ENCODE measurements at regions not wholly inside any gene's neighbourhood (a gene's known extent, or its start where the extent isn't known, plus 50 kb on each side); places are given as distances from the start of the nearest gene placed in this dataset.
"Not testable (repeated sequence)": the region's sequence is repeated elsewhere in the genome, so short reads cannot be mapped to it uniquely, and the experiment has no call there.

DNA sequence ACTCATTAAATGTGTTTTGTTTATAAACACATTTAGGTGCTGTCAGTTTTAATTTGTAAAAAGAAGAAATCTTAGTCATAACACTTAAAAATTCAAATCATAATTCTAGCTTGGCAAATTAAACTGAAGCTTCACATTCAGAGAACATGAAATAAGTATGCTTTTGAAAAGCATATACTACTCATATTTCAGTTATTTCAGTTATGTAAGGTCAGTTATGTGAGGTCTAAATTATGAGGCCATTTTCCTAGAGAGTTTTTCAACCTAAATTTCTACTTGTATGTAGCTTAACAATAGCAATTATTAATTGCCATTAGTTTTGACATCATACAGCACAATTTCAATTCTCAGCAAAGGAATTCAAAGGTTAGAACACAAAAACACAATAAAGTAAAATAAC is 465.0 kb downstream of the PLOD2 start:
- Histone ChIP-seq H3K27me3 (no peaks in the 10 kb centered on the region), H3K36me3 (ENCODE audit: low read depth, missing control alignments) (no peaks in the 10 kb centered on the region), H3K27ac (no peak overlapping the region), H3K4me3 (no peak overlapping the region), H3K9me3 (no peaks in the 10 kb centered on the region), H3K4me1 (no peaks in the 10 kb centered on the region)
- intact Hi-C loops (cut with DNase I; ENCODE audit: low total_unique reads), result no loop called here
- TF ChIP-seq, protein P1, sequence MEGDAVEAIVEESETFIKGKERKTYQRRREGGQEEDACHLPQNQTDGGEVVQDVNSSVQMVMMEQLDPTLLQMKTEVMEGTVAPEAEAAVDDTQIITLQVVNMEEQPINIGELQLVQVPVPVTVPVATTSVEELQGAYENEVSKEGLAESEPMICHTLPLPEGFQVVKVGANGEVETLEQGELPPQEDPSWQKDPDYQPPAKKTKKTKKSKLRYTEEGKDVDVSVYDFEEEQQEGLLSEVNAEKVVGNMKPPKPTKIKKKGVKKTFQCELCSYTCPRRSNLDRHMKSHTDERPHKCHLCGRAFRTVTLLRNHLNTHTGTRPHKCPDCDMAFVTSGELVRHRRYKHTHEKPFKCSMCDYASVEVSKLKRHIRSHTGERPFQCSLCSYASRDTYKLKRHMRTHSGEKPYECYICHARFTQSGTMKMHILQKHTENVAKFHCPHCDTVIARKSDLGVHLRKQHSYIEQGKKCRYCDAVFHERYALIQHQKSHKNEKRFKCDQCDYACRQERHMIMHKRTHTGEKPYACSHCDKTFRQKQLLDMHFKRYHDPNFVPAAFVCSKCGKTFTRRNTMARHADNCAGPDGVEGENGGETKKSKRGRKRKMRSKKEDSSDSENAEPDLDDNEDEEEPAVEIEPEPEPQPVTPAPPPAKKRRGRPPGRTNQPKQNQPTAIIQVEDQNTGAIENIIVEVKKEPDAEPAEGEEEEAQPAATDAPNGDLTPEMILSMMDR (IDR thresholded peaks at IDR 0.05), result no peak
- no peak for TF ChIP-seq POLR2A (IDR thresholded peaks at IDR 0.05)
- DNase-seq, result no peak

GRCh38 chr3:145698250-145698649 is 462.7 kb downstream of the PLOD2 start:
- TF ChIP-seq POLR2A (IDR thresholded peaks at IDR 0.05), result no peak
- TF ChIP-seq, protein P1 (IDR thresholded peaks at IDR 0.05), result no peak
- no peaks in the 10 kb centered on the region for H3K9me3 ChIP-seq
- no peaks in the 10 kb centered on the region for H3K36me3 ChIP-seq (ENCODE audit: low read depth, missing control alignments)
- 54 to 59% methylated on average over 7 of the region's 7 CpGs for WGBS, 2 donors
- no peak overlapping the region for H3K27ac ChIP-seq
- H3K4me3 ChIP-seq, result no peak overlapping the region
- no peak for DNase-seq
- H3K4me1 ChIP-seq, result no peaks in the 10 kb centered on the region
- no peaks in the 10 kb centered on the region for H3K27me3 ChIP-seq
- intact Hi-C loops (cut with DNase I; ENCODE audit: low total_unique reads), result no loop called here

DNA sequence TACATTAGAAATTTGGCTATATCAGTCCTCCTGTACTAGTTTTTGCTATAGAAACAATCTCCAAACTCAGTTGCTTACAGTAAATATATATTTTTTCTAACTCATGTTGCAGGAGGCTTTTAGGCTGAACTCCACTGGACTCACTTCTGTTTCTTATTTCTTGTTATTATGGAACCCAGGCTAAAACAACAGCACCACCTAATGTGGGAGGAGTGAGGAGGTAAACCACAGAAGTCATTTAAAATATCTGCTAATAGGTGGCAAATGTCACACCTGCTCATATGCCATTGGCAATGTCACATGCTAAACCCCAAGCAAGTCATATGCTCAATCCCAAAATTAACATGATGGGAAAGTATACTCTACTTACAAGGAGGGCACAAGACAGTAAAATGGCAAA is 462.2 kb downstream of the PLOD2 start:
- no peaks in the 10 kb centered on the region for H3K27me3 ChIP-seq
- no peak for DNase-seq

DNA sequence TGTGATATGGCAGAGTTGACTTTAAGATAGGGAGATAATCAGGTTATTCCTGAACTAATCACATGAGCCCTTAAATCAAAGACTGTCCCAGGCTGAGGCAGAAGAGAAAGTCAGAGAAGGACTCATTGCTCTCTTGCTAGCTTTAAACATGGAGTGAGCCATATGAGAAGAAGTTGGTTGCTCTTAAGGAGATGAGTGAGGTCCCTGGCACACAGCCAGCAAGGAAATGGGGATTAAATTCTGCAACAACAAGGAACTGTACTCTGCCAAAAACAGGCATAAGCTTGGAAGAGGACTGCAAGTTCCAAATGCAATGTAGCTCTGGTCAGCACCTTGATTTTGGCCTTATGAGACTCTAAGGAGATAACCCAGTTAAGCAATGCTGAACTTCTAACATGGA is 457.0 kb downstream of the PLOD2 start:
- intact Hi-C loops (cut with DNase I; ENCODE audit: low total_unique reads), result no loop called here
- no peak for DNase-seq

More for the DNA sequence above, 462.2 kb downstream of the PLOD2 start:
- intact Hi-C loops (cut with DNase I; ENCODE audit: low total_unique reads), result no loop called here
- no peaks in the 10 kb centered on the region for H3K36me3 ChIP-seq (ENCODE audit: low read depth, missing control alignments)
- TF ChIP-seq POLR2A (IDR thresholded peaks at IDR 0.05), result no peak
- TF ChIP-seq, protein P1 (IDR thresholded peaks at IDR 0.05), result no peak
- no peak overlapping the region for H3K4me3 ChIP-seq
- no peaks in the 10 kb centered on the region for H3K9me3 ChIP-seq
- H3K4me1 ChIP-seq, result no peaks in the 10 kb centered on the region
- no peak overlapping the region for H3K27ac ChIP-seq

GRCh38 chr3:145709779-145710178 is 451.2 kb downstream of the PLOD2 start:
- H3K36me3 ChIP-seq (ENCODE audit: low read depth, missing control alignments); H3K9me3 ChIP-seq; H3K4me1 ChIP-seq; DNase-seq; intact Hi-C loops (cut with DNase I; ENCODE audit: low total_unique reads); H3K27me3 ChIP-seq; H3K4me3 ChIP-seq; H3K27ac ChIP-seq: not testable (repeated sequence)
- 78 to 88% methylated on average over 1 of the region's 1 CpG for WGBS, 2 donors

More for the DNA sequence above, 457.0 kb downstream of the PLOD2 start:
- Histone ChIP-seq H3K9me3 (no peaks in the 10 kb centered on the region), H3K27me3 (no peaks in the 10 kb centered on the region), H3K4me3 (no peak overlapping the region), H3K27ac (no peak overlapping the region), H3K36me3 (ENCODE audit: low read depth, missing control alignments) (no peaks in the 10 kb centered on the region), H3K4me1 (no peaks in the 10 kb centered on the region)
- no peak for TF ChIP-seq POLR2A (IDR thresholded peaks at IDR 0.05)
- TF ChIP-seq, protein P1 (IDR thresholded peaks at IDR 0.05), result no peak
